ENCODE measurements at regions not wholly inside any gene's neighbourhood (a gene's known extent, or its start where the extent isn't known, plus 50 kb on each side); places are given as distances from the start of the nearest gene placed in this dataset.

GRCh38 chrX:15918003-15918402 is 63.4 kb upstream of the AP1S2 start:
- TF ChIP-seq POLR2A (IDR thresholded peaks at IDR 0.05) (no peak), CTCF (IDR thresholded peaks at IDR 0.05) (no peak)
